HG03103 (cell line): ENCODE measurements at regions not wholly inside any gene's neighbourhood (a gene's known extent, or its start where the extent isn't known, plus 50 kb on each side); places are given as distances from the start of the nearest gene placed in this dataset.

Experiments used
- ATAC-seq: cut with Tn5 transposase; IDR thresholded peaks from one replicate; pipeline ENCODE4 v1.9.1; 2021; ENCODE audit warnings: low read depth; ENCODE audit not compliant: unreplicated experiment

DNA sequence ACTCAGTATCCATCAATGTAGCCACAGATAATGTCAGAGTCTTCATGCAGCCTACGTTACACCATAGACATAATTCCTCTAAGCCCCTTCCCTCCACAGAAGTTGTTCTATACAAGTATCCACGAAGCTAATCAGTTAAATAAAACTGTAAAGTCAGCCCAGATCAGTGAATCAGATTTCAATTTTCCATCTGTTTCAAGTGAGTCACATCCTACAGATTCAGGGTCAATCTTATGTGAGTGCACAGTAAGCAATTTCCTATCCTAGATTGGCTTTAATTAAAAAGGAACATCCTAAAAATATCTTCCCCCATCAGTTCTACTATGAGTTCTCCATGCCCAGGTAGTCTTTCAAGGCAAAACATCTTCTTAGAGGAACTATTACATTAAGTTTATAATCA lies 402.5 kb downstream of the EFNA5 start:
- ATAC-seq, result no peak

DNA sequence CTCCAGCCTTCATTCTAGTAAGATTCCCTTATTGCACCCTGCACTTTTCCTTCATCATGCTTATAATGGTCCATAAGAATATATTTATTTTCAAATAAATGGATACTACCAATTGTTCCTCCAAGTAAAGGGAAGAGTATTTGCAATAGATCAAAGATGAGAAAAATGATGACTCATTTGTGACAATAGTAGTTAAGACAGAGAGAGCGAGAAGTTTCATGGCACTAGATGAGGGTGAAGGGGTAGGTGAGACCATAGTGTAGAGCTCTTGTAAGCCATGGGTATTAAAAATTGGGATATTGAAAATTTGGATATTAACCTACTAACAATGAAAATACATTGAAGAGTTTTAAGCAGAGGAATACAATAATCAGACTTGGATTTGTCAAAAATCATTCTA lies 404.6 kb downstream of the EFNA5 start:
- no peak for ATAC-seq

DNA sequence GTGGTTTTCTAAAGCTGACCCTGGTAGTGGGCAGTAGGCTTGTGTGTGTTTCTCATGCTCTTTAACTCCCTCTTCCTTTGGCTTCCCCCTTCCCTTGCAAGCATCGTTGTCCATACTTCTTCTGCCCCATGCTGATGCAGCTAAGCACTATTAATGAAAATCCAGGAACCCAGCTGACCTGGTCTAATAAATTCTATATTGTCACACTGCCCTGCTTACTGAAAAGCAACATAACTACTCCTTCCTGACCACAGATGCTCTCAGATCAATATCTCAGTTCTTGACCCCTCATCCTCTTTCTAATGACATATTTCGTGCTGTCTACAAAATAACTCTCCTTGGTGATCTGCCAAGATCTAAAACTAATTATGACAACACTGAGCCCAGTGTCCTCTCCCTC lies 405.5 kb downstream of the EFNA5 start:
- no peak for ATAC-seq

DNA sequence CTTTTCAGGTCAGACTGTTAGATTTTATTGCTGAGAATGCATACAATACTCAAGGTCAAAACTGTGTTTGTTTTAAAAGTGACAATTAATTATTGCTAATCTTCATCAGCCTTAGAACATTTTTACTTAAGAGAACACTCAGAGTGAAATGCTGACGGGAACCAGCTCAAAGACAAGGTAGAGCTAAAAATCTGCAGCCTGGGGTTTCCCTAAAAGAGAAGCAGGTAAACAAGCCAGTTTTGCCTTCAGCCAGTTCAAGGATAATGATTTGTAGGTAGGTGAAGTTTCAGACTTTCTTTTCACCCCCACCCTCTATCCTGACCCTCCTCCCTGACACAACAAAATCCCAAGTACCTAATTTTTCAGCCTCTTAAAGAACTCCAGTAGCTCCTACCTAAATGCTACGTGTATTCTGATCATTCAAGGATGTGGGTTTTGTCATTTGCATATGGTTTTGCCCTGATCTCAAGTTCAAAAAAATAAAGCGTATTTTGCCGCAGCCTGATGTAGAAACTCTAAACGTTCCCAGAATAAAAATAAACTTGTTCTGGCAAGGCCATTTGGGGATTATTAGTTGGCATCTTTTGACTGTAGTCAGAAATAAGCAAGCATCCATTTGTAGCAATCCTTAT lies 407.2 kb downstream of the EFNA5 start:
- ATAC-seq, result peak; percentile 73

DNA sequence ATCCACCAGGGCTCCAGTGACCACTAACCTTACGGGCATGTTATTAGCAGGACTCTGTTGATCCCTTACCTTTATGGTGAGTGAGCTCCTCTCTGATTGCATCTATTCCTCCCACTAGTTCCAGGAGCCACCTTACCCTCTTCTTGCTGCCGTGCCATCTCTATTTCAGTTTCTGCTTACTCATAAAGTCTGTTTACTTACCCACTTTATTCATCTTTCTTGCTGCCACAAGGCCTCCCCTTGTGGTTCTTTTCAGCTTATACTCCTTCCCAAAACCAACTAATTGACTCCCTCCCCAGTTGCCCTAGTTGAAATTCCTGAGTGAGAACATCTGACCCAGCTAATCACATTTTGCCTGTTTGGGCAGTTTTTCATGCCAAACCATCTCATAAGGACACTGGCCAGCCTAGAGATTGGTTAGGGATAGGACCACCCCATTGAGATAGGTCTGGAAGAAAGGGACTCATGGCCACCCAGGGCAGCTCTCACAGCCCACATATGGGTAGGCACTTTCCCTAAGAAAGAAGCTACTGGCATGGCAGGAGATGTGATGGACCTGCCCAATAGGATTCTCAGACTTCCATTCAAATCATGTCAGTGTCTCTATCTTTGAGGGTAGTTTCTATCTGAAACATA lies 412.7 kb downstream of the EFNA5 start:
- ATAC-seq, result no peak

DNA sequence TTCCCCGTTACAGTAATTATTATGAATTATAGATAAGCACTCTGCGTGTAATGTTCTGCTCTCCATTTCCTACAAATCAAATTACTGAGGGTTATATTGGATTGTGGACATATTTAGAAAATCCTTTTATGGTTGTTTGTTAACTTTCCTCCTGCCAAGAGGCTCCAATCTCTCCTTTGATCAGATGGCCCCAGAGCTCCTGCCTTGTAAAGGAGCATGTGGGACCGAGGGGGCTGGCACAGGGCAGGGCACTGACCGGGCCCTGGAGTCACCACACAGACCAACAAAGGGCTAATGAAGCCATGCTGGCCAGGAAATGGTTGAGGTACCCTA lies 415.9 kb downstream of the EFNA5 start:
- ATAC-seq, result no peak

DNA sequence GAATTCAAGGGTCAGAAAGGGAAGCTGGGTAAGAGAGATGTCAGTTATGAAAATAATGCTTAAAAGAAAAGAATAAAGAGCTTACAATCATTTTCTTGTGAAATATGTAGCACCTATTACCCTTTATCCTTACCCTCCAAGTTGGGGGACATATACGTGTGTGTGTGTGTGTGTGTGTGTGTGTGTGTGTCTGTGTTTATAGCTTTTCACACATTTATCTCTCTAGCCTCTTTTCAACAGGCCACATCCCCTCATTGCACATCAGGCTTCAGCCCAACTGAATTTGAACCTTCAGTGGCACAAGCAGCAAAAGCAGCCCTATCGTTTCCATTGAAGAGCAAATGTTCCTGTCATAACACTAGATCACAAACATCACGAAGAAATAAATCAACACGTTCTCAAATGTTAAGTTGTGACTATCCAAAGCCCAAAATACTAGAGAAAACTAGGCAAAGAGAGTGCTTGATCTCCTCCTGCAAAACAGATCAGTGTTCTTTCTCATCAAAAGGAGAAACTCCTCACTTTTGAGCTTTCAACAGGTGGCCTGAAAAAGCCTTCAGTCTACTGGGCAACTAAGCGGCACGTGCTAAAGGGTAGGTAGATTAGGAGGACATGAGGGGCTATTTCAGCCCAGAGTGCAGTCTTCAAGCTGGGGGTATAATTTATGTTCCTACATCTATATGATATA lies 416.4 kb downstream of the EFNA5 start:
- no peak for ATAC-seq

DNA sequence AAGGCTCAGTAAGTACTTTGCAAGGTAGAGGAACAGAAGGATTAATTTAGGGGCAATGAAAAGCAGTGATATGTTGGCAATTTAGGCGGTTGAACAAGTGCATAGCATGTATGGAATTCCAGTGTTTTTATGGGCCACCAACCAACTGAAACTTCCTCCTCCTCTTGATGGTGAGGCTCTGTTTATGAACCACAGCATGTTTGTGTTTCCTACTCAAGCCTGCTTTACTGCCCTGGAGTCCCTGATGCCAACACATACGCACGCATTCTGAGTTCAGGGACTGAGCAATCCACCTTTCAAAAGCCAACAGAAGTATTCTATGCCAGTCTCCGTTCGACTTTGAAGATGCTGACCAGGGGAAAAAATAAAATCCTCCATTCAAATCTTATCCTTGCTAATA lies 417.5 kb downstream of the EFNA5 start:
- ATAC-seq, result no peak

DNA sequence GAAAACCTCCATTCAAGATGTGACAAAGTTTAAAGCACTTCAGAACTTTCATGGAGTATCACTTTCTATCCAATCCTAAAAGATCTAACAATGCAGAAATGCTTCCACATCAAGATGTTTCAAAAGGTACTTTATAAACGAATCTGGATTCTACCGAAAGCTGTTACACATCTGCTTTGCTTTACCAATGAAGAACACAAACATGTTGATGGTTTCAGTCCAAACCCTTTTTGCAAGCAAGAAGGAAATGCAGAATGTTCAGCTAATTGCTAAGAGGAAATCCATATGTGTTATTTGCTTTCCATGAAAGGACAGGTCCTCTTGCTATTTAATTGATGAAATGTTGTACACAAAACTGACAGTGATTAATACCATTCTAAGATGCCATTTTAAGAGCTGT lies 419.6 kb downstream of the EFNA5 start:
- no peak for ATAC-seq

DNA sequence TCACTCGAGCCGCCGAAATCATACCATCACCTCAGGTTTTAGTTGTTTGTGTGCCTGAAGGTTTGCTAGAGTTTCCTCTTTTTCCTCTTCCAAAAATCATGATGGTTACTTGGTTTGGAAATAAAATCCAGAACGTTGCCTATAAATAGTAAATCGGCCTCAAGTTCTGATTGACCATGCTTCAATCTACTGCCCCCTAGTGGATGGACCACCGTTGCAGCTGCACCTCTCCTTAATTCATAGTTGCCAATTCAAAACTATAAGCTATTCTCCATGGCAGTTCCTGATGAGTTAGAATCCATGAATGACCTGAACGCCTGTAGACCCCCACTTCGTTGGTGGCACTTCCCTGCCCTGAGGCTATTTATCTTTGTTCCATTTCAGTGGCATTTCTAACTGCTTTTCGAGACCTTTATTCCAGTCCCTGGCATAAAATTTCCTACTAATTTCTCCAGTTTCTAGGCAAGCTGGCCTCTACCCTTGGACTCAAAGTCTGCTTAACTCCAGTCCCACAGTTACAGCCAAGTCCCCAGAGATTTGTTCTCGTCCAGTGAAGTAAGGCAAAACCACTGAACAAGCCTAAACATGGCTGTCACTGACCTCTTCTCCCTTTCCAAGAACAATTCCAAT lies 422.6 kb downstream of the EFNA5 start:
- ATAC-seq, result no peak

DNA sequence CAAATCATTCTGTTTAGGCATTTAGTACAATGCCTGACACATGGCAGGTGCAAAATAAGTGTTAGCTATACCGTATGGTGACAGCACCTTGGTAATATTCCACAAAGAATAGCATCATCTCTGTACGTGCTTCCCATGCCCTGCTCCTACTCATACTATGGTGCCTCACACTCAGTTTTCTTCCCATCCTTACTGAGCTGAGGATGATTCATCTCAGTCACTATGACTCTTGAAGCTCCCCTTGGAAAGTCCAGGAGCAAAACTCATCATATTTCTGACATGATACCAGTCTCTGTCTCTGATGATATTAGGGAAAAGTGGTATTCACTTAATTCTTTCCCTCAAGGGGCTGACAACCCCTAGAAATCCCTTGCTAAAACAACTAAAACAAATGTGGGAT lies 423.3 kb downstream of the EFNA5 start:
- ATAC-seq, result no peak

DNA sequence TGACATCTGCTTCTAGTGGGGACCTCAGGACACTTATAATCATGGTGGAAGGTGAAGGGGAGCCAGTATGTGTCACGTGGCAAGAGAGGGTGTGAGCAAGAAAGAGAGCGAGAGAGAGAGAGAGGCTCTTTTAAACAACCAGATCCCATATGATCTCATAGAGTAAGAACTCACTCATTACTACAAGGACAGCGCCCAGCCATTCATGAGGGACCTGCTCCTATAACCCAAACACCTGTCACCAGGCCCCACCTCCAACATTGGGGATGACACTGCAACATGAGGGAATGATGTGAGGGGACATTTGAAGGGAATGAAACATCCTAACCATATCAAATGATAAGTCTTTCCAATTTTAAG lies 427.5 kb downstream of the EFNA5 start:
- no peak for ATAC-seq

DNA sequence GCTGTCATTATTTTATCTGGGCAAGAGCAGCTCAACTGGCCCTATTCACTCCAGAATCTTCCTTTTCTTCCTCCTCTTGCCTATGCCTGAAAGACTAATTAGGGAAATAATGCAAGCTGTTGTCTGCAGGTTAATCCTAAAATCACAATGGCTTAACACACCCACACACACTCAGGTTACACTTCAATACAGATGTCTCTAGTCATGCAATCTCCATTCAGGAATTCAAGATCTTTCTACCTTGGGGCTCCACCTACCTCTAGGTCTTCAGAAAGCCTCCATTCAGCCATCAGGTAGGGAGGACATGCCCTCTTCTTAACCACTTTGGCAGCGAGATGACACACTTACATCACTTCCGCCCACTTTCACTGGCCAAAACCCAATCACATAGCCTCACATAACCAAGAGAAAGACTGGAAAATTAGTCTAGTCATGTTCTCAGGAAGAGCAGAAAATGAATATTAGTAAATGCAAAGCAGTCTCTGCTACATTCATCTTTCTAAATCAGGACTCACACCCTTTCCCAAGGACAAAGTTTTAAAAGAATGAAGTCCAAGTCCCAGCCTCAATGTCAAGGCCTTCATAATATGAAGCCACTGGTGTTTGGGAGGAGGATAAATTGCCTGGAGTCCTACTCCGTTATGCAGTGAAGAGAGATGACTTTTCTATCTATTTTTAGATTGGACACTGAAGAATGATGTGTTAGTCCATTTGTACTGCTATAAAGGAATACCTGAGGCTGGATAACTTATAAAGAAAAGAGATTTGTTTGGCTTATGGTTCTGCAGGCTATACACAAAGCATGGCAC lies 428.1 kb downstream of the EFNA5 start:
- no peak for ATAC-seq

DNA sequence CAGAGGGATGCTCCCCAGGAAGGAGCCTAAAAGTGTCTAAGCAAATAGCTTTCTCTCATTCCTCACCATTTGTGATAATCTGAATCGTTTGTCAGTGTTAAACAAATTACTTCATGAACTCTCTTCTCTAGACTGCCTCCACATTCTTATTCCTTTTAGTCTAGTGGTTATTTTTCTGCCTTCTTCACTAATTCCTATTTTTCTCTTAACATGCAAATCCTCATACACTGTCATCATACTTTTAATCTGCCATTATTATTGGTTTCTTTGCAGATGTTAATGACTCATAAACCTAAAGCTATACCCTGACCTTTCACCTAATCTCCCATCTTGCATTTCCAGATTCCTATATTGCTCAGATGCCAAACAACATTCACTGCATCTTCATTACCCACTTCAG lies 428.9 kb downstream of the EFNA5 start:
- ATAC-seq, result no peak

DNA sequence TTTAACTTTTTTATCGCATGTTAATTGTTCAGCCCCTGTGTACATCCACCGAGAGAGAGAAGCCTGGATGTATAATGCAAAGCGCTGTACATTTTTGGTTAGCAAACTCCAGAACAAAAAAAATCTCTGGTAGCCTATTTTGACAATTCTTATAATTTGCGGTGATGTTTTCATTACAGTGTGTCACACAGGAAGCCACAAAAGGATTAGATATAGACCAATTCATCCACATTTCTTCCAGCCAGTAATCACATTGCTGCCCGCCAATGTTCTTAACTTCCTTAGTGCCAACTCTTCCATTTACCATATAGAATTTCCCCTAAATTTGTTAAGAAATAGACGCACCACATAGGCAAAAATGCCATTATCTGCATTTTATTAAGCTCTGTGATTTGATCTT lies 435.6 kb downstream of the EFNA5 start:
- ATAC-seq, result no peak

DNA sequence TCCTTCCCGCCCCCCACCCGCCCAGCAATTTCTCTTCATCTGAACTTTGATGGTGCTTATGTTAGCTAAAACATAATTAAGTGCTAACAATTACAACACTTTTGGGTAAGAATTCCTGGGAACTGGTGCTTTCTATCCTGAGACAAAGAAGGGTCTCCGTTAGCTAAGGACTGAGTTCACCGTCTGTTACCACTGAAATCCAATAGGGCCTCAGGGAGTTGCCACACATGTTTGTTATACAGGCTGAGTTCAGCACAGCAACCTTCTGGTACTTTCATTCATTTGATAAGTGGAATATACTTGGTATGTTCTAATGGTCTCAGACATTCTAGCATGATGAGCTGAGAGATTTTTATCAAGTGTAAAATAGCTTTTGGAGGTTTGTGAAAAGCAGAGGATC lies 437.9 kb downstream of the EFNA5 start:
- no peak for ATAC-seq

DNA sequence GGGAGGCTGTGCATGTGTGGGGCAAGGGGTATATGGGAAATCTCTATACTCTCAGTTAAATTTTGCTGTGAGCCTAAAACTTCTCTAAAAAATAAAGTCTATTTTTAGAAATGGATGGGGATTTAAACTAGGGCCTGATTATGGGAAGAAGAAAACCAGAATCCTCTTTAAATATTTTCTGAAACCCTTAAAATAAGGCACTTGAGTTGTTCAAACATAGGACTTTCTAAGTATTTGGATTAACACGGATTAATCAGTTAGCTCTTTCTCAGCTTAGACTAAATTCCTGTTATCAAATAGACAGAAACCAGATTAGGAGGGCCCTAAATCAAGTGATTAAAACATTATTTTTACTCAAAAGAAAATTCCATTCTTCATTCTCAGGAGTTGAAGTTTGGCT lies 438.4 kb downstream of the EFNA5 start:
- no peak for ATAC-seq

DNA sequence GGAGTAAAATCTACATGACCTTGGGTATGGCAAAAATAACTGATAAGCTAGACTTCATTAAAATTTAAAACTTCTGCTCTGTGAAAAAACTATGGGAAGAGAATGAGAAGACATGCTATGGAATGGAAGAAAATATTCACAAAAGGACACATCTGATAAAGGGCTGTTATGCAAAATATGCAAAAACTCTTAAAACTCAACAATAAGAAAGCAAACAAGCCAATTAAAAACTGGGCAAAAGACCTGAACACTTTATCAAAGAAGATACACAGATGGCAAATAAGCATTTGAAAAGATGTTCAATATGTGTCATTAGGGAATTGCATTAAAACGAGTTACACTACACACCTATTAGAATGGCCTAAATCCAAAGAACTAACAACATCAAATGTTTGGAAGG lies 439.5 kb downstream of the EFNA5 start:
- no peak for ATAC-seq

DNA sequence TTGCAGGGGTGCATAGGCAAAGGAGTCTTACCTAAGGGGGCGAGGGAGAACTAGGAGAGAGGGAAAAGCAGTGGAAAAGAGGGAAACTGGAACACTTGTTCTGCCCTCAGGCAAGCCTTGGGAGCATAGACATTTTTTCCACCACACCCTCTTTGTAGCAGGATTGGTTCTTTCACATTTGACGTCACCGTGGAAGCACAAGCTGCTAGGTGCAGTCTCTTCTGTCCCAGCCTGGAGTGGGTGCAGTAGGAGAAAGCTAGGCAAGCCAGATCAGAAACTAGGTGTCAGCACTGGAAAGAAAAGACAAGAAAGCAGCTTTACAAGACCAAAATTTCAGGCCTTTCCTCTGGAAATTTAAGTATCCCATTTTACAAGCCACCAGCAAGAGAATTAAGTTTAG lies 440.4 kb downstream of the EFNA5 start:
- no peak for ATAC-seq

DNA sequence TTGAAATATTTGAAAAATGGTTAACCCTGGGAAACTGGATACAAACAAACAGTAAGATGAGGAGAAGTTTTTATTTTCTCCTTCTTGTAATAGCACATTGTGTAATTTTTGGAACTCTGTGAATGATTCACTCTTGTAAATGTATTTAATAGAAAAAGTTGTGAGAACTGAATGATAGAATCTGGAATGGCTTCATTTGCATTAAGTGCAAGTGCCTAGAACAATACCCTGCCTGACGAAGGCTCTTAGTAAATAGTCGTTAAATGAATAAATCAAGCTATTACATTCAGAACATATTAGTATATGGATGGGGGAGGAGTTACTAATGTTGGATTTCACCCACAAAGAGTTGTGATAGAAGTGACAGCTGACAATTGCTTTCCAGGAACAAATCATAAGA lies 442.5 kb downstream of the EFNA5 start:
- no peak for ATAC-seq

DNA sequence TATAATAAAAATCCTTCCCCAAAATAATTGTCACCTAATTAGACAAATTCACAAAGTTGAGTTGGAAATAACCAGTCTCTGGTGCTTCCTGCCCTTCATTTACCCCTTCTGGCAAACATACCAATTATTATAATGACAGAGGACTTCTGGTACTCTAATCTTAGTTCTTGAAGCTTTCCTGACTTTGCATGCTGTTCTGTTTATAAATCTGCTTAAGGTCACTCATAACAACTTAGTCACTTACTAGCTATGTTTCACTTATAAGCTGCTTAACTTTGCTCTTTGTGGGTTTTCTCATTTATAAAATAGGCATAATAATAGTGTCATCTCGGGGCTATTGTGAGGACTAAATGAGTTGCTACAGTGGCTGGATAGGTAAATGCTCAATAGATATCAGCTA lies 446.5 kb downstream of the EFNA5 start:
- ATAC-seq, result no peak
